HG03460 (cell line): ENCODE measurements at regions not wholly inside any gene's neighbourhood (a gene's known extent, or its start where the extent isn't known, plus 50 kb on each side); places are given as distances from the start of the nearest gene placed in this dataset.

Experiments used
- ATAC-seq: cut with Tn5 transposase; IDR thresholded peaks from one replicate; pipeline ENCODE4 v1.9.1; 2021; ENCODE audit not compliant: unreplicated experiment

GRCh38 chr10:128546651-128547165, 420.5 kb upstream of the MKI67 start:
- ATAC-seq = no peak

GRCh38 chr10:128549101-128549608, 422.9 kb upstream of the MKI67 start:
- ATAC-seq = no peak

GRCh38 chr10:128550045-128550444, 423.8 kb upstream of the MKI67 start:
- no peak for ATAC-seq

GRCh38 chr10:128551475-128551874, 425.3 kb upstream of the MKI67 start:
- ATAC-seq = no peak

GRCh38 chr10:128553755-128554154, 427.5 kb upstream of the MKI67 start:
- no peak for ATAC-seq

GRCh38 chr10:128556182-128557110, 430.2 kb upstream of the MKI67 start:
- ATAC-seq = no peak

- no peak for ATAC-seq
These were observed 431.0 kb upstream of the MKI67 start for GRCh38 chr10:128557149-128557710.

- ATAC-seq = no peak
These were observed 434.2 kb upstream of the MKI67 start for GRCh38 chr10:128560406-128560805.

- no peak for ATAC-seq
These were observed 434.8 kb upstream of the MKI67 start for GRCh38 chr10:128560993-128561392.

GRCh38 chr10:128563387-128563786, 437.2 kb upstream of the MKI67 start:
- ATAC-seq = no peak

GRCh38 chr10:128563904-128564303, 437.7 kb upstream of the MKI67 start:
- ATAC-seq = no peak

GRCh38 chr10:128566361-128566968, 440.2 kb upstream of the MKI67 start:
- ATAC-seq = no peak

GRCh38 chr10:128567551-128567950, 441.3 kb upstream of the MKI67 start:
- ATAC-seq = no peak

- no peak for ATAC-seq
These were observed 441.8 kb upstream of the MKI67 start for GRCh38 chr10:128568041-128568440.

GRCh38 chr10:128568491-128568890, 442.3 kb upstream of the MKI67 start:
- ATAC-seq = no peak

- ATAC-seq = no peak
These were observed 443.0 kb upstream of the MKI67 start for GRCh38 chr10:128568990-128569945.

- no peak for ATAC-seq
These were observed 444.2 kb upstream of the MKI67 start for GRCh38 chr10:128570319-128570995.

- ATAC-seq = no peak
These were observed 444.8 kb upstream of the MKI67 start for GRCh38 chr10:128571071-128571470.

GRCh38 chr10:128571745-128572144, 445.5 kb upstream of the MKI67 start:
- no peak for ATAC-seq

GRCh38 chr10:128572696-128573095, 446.5 kb upstream of the MKI67 start:
- ATAC-seq = no peak
